Tibial artery (tissue), 4 donors: ENCODE measurements at regions not wholly inside any gene's neighbourhood (a gene's known extent, or its start where the extent isn't known, plus 50 kb on each side); places are given as distances from the start of the nearest gene placed in this dataset.

Experiments
- DNase-seq, 2 donors: peaks; one replicate each; pipeline ENCODE4 v3.0.0-alpha.2; 2019
- H3K27ac ChIP-seq, 2 donors: fragments of 200-600 bp; sonication (generic) in 1 of 2; 1 replicate in 1 of 2; 2 replicates in 1 of 2; pipeline ENCODE4 v1.5.1; 2018 to 2019; ENCODE audit warnings: mild to moderate bottlenecking in 1 of 2
- H3K27me3 ChIP-seq, 2 donors: fragments of 200-600 bp; sonication (generic) in 1 of 2; one replicate each; pipeline versions ENCODE4 v1.5.1 to v1.6.0; 2016 to 2019
- H3K36me3 ChIP-seq, 3 donors: fragments of 200-600 bp; sonication (generic) in 2 of 3; one replicate each; pipeline ENCODE4 v1.5.1; 2016 to 2019; ENCODE audit warnings: mild to moderate bottlenecking in 2 of 3
- H3K4me1 ChIP-seq, 4 donors: fragments of 200-600 bp; sonication (generic) in 2 of 4; 1 replicate in 3 of 4; 2 replicates in 1 of 4; pipeline ENCODE4 v1.5.1; 2016 to 2019
- H3K4me3 ChIP-seq, 2 donors: fragments of 200-600 bp; sonication (generic) in 1 of 2; 1 replicate in 1 of 2; 2 replicates in 1 of 2; pipeline ENCODE4 v1.5.1; 2018 to 2019; ENCODE audit warnings: mild to moderate bottlenecking in 2 of 2
- H3K9me3 ChIP-seq, 3 donors: fragments of 200-600 bp; sonication (generic) in 1 of 3; one replicate each; pipeline ENCODE4 v1.5.1; 2016 to 2019
- intact Hi-C: fragments of 100-400 bp; cut with DNase I; formaldehyde crosslinking; loops from one replicate; pipeline ENCODE4 v1.15.0; 2023; ENCODE audit warnings: low total_unique reads
- TF ChIP-seq, protein P1 (sequence below), 2 experiments: fragments of 200-600 bp in 1 of 2; fragments of 450-650 bp in 1 of 2; IDR thresholded peaks; one replicate each; pipeline ENCODE4 v1.5.1; 2017 to 2019; ENCODE audit warnings: antibody characterized with exemption in 2 of 2, mild to moderate bottlenecking in 1 of 2, moderate library complexity in 1 of 2

DNA sequence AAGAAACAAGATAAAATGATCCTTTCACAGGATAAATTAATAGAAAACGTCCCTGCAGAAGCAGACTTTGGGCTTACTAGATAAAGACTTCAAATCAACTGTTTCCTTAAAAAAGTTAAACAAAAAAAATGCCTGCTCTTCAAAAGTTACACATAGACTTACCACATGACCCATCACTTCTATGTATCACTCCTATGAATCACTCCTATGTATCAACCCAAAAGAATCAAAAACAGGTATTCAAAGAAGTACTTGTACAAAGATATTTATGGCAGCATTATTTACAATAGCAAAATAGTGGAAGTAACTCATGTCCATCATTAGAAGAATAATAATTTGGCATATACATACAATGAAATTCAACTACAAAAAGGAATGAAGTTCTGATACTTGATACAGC, 56.3 kb upstream of the PRDM9 start:
- H3K36me3 ChIP-seq, result no peaks in the 10 kb centered on the region
- H3K27me3 ChIP-seq, result no peaks in the 10 kb centered on the region
- no peak overlapping the region for H3K4me3 ChIP-seq
- TF ChIP-seq, protein P1, sequence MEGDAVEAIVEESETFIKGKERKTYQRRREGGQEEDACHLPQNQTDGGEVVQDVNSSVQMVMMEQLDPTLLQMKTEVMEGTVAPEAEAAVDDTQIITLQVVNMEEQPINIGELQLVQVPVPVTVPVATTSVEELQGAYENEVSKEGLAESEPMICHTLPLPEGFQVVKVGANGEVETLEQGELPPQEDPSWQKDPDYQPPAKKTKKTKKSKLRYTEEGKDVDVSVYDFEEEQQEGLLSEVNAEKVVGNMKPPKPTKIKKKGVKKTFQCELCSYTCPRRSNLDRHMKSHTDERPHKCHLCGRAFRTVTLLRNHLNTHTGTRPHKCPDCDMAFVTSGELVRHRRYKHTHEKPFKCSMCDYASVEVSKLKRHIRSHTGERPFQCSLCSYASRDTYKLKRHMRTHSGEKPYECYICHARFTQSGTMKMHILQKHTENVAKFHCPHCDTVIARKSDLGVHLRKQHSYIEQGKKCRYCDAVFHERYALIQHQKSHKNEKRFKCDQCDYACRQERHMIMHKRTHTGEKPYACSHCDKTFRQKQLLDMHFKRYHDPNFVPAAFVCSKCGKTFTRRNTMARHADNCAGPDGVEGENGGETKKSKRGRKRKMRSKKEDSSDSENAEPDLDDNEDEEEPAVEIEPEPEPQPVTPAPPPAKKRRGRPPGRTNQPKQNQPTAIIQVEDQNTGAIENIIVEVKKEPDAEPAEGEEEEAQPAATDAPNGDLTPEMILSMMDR (IDR thresholded peaks at IDR 0.05), result no peak
- H3K9me3 ChIP-seq, result no peaks in the 10 kb centered on the region
- H3K27ac ChIP-seq, result no peak overlapping the region
- peaks cover 0 to 8% (median 3%) of the 10 kb centered on the region in 4 donors for H3K4me1 ChIP-seq
- no peak for DNase-seq
- intact Hi-C loops, result no loop called here

DNA sequence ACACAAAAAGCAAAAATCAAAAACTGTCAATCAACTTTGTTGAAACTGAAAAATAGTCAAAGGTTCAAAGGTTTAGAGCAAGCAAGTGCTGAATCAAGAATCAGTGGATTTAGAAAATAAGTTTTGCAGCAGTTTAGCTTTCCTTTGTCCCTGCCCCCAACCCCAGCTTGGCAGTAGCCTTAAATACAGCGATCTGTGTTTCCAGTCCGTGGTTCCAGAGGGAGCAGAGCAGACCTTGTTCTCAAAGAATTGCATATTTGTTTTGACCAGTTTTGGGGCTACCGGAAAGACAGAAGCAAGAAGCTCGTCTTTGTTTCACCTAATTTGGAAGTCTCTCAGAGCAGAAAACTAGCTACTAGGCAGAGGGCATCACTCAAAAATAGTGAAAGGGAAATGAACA, 57.2 kb upstream of the PRDM9 start:
- H3K4me1 ChIP-seq, result peaks cover 0 to 15% (median 3%) of the 10 kb centered on the region in 4 donors
- no peaks in the 10 kb centered on the region for H3K36me3 ChIP-seq
- H3K27me3 ChIP-seq, result no peaks in the 10 kb centered on the region
- no peaks in the 10 kb centered on the region for H3K9me3 ChIP-seq
- intact Hi-C loops, result no loop called here
- no peak for DNase-seq
- TF ChIP-seq, protein P1 (IDR thresholded peaks at IDR 0.05), result no peak
- peak overlapping the region in 1 of 2 donors; percentile 14 for H3K27ac ChIP-seq
- H3K4me3 ChIP-seq, result no peak overlapping the region

DNA sequence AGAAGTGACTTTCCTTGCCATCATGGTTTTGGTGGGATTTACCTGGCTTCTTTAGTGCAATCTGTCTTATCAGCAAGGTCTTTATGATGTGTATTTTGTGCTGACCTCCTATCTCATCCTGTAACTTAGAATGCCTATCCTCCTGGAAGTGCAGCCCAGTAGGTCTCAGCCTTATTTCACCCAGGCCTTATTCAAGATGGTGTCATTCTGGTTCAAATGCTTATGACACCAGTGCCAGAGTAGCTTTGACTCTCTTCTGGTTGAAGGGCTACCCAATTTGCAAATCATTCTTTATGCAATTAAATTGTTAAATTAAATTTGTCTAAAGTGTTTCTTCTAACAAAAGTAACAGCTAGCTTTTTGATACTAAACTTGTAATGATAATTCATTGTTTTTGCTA, 58.8 kb upstream of the PRDM9 start:
- no peaks in the 10 kb centered on the region for H3K27me3 ChIP-seq
- intact Hi-C loops, result no loop called here
- no peaks in the 10 kb centered on the region for H3K36me3 ChIP-seq
- H3K9me3 ChIP-seq, result no peaks in the 10 kb centered on the region
- no peak overlapping the region for H3K27ac ChIP-seq
- peaks cover 0 to 15% (median 3%) of the 10 kb centered on the region in 4 donors for H3K4me1 ChIP-seq
- H3K4me3 ChIP-seq, result no peak overlapping the region
- TF ChIP-seq, protein P1 (IDR thresholded peaks at IDR 0.05), result no peak
- DNase-seq, result no peak

DNA sequence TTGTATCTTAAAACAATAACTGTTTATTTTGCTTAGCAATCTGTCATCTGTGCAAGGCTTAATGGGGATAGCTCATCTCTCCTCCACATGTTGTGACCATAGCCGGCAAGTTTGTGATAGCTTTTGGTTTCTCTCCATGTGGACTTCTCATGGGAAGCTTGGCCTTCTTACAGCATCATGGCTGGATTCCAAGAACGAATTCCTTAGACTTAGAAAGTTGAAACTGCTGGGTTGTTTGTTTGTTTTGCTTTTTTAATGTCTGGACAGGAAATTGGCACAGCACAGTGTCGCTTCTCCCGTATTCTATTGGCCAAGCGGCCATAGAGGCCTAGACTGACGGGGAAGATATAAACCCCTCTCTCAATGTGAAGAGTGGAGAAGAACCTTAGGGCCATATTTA, 61.0 kb upstream of the PRDM9 start:
- Histone ChIP-seq H3K27ac (no peak overlapping the region), H3K9me3 (no peaks in the 10 kb centered on the region), H3K36me3 (no peaks in the 10 kb centered on the region), H3K4me3 (no peak overlapping the region), H3K27me3 (no peaks in the 10 kb centered on the region), H3K4me1 (peaks cover 0 to 15% (median 3%) of the 10 kb centered on the region in 4 donors)
- intact Hi-C loops, result no loop called here
- TF ChIP-seq, protein P1 (IDR thresholded peaks at IDR 0.05), result no peak
- DNase-seq, result no peak

DNA sequence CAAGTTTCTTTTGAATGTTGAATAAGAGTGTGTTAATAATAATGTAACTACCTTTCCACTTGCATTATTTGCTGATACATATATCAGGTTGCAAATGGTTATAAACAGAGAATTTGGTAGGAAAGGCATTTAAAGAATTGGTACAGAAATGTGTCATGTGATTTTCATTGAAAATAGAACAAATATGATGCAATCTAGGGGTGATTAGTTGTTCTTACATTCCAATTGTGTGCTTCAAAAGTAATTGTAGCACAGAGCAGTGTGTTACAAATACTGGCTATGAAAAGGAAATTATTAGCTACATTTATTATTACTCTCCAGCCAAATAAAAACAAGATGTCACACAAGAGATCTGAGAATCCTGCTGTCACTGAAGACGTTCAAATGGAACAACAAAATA, 61.8 kb upstream of the PRDM9 start:
- Histone ChIP-seq H3K4me1 (peaks cover 0 to 15% (median 3%) of the 10 kb centered on the region in 4 donors), H3K4me3 (no peak overlapping the region), H3K27ac (no peak overlapping the region), H3K36me3 (no peaks in the 10 kb centered on the region), H3K27me3 (no peaks in the 10 kb centered on the region), H3K9me3 (no peaks in the 10 kb centered on the region)
- no peak for DNase-seq
- TF ChIP-seq, protein P1 (IDR thresholded peaks at IDR 0.05), result no peak
- intact Hi-C loops, result no loop called here

DNA sequence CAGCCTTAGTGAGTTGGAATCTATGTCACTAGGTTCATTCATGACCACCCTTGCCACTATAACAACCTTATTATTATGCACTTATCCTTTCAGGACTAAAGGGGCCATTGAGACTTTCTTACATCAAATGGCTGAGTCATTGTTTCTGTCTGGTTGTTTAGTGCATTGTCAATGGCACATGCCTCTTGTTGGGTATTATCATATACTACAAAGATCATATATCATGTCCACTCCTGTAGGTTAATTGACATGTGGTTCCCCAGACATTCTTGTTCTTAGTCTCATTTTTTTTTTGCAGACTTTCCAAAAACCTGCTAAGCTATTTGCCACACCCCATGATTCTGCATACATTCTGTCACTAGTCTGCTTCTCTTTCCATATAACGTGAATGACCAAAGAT, 66.7 kb upstream of the PRDM9 start:
- DNase-seq, result no peak
- intact Hi-C loops, result no loop called here

More for the DNA sequence above, 66.7 kb upstream of the PRDM9 start:
- Histone ChIP-seq H3K36me3 (no peaks in the 10 kb centered on the region), H3K27me3 (no peaks in the 10 kb centered on the region), H3K4me3 (no peak overlapping the region), H3K4me1 (peaks cover 0 to 5% (median 0%) of the 10 kb centered on the region in 4 donors), H3K27ac (no peak overlapping the region), H3K9me3 (no peaks in the 10 kb centered on the region)
- TF ChIP-seq, protein P1 (IDR thresholded peaks at IDR 0.05), result no peak
